GM11168 (cell line): ENCODE measurements at regions not wholly inside any gene's neighbourhood (a gene's known extent, or its start where the extent isn't known, plus 50 kb on each side); places are given as distances from the start of the nearest gene placed in this dataset.

Experiments
- in situ Hi-C: fragments of 300-500 bp; cut with MboI; formaldehyde crosslinking; loops from one replicate; pipeline ENCODE4 v1.12.0; 2022; ENCODE audit warnings: low sequenced_read_pairs; ENCODE audit not compliant: unreplicated experiment

DNA sequence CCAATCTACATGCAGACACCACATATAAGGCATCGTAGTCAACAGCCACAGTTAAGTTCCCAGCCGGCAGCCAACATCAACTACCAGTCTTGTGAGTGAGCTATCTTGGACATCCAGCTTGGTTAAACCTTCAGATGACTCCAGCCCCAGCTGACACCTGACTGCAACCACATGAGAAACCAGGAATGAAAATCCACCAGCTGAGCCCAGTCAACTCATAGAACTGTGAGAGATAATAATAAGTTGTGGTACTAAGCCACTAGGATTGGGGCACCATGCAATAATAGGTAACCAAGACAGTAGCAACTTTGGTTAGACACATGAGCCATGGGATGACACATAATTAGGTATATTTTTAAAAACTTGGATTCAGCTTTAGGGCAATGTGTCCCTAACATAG lies 188.1 kb upstream of the BCOR start:
- in situ Hi-C loops: no loop called here

GRCh38 chrX:40284852-40285251 lies 187.1 kb upstream of the BCOR start:
- in situ Hi-C loops: no loop called here

GRCh38 chrX:40283981-40284380 lies 186.2 kb upstream of the BCOR start:
- in situ Hi-C loops: no loop called here

- in situ Hi-C loops: no loop called here
Observed at GRCh38 chrX:40282946-40283660, 185.3 kb upstream of the BCOR start.

- in situ Hi-C loops: no loop called here
Observed at GRCh38 chrX:40282348-40282747, 184.6 kb upstream of the BCOR start.

GRCh38 chrX:40281336-40282005 lies 183.7 kb upstream of the BCOR start:
- in situ Hi-C loops: no loop called here

DNA sequence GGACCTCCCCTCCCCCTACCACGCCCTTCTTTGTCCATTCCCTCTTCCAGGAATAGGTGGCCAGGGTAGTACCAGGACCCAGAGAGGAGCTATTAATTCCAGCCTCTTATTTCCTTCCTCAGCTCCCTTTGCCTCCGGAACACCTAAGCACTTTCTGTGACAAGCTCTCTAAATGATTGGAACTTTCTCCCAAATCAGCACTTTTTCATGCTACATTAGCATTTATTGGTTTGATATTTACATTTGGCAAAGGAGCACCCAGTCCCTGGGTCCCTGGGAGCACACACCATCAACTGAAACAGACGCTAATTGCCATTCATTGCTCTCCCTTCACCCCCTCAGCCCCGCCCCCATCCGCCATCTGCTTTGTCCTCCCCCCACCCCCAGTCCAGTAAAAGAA lies 182.0 kb upstream of the BCOR start:
- in situ Hi-C loops: no loop called here

DNA sequence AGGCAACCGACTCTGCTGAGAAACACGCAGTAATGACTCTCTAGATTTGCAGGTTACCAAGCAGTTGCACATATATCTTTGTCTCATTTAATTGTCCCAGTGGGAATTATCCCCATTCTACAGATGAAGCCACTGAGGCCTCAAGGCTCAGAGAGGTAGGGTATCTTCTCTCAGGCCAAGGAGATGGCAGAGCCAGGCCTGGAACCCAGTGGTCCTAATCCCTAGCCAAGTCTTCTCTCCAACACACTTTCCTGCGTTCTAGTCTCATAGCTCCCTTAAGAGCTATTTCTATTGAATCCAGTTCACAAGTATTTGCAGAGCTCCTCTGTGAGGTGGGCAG lies 181.3 kb upstream of the BCOR start:
- in situ Hi-C loops: no loop called here

DNA sequence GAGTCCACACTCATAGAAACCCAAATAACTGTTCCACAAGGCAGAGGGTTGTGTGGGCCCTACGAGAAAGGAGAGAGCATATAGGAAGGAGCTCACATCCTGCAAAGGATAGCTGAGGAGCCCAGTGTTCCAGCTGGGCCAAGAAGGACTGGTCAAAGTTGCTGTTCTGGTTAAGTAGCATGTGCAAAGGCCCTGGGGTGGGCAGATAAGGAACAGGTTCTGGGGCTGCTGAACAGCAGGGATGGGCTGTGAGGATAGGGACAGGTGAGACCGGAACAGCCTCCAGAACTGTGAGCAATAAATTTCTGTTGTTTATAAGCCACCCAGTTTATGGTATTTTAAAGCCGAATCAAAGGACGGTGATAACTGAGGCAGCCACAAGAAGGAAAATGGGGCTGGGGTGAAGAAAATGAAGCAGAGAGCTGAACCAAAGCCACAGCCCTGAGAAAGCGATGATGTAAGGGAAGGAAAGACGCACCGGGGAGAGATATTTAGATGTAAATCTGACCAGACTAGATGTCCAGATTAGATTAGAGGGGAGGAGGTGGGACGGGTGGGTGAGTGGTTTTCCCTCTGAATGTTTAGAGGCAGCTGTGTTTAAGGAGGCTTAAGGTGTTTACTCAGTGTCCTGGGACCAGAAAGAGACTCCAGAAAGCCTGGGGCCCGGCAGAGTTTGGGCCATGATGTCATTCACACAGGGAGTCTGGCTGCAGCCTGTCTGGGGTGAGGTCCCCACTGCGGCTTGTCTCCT lies 180.8 kb upstream of the BCOR start:
- in situ Hi-C loops: no loop called here

DNA sequence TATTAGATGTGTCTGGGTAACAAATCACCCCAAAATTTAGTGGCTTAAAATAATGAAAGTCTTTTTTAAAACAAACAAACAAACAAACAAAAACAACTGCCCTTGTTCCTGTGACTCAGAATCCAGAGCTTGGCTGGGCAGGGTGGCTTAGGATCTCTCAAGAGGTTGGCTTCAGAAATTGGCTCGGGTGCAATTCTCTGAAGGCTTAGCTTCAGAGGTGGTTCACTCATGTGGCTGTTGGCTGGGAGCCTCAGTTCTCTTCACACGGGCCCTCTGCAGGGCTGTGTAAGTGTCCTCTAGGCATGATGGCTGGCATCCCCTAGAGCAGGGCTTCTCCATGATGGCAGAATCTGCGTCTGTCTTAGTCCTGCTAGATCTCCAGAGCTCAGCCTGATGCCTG lies 179.9 kb upstream of the BCOR start:
- in situ Hi-C loops: no loop called here

DNA sequence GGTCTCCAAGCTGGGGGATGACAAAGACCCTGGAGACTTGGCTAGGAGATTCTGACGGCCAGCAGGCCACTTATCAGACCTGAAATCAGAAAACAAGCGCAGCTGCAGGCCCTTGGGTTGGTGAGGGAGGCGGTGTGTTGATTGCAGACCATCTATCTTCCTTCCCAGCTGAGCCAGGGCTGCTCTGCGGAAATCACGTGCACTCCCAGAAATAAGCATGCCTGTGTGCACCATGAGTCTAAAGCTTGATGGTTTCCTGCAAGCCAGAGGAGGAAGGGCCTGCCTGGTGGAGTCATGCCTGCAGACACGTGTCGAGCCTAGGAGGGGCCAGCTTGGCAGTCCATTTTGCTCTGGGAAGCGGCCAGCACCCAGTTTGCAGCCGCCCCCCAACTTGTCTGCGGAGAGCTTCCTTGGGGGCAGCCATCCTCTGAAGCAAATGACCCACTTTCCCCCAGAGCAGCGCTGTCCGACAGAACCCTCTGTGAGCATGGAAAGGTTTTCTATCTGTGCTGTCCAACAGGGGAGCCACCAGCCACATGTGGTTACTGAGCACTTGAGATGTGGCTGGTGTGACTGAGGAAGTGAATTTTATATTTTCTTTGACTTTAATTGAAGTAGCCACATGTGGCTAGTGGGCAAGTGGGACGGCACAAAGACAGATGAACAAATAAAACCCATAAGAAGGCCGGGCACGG lies 175.7 kb upstream of the BCOR start:
- in situ Hi-C loops: no loop called here

DNA sequence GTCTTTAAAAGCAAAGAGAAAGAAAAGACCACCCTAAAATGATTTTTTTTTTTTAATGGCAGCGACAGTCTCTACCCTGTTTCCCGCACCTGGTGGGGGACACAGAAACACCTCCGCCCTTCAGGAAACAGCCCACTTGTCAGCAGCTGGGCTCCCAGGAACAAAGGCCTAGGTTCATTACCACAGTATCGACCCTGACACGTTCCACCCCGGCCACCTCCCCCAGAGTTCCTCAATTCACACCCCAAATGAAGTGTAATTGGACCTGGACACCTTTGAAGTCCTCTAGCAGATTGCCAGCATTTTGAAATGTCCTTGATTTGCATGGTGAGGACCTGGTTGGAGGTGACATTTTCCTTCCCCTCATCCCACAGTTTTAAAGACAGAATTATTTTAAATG lies 175.0 kb upstream of the BCOR start:
- in situ Hi-C loops: no loop called here

GRCh38 chrX:40272141-40272540 lies 174.4 kb upstream of the BCOR start:
- in situ Hi-C loops: no loop called here

DNA sequence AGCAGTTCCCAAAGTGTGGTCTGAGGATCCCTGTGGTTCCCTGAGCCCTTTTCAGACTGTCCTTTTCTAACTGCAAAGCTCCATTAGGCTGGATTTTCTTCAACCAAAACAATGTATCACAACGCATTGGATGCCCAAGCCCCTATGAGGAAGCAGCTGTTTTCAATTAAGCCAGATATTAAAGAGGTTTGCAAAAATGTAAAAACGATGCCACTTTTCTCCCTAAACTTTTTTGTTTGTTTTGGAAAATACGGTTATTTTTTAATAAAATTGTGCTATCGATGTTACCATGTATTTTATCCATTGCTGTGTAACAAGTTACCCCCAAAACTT lies 170.4 kb upstream of the BCOR start:
- in situ Hi-C loops: no loop called here

- in situ Hi-C loops: no loop called here
Observed at GRCh38 chrX:40267334-40268187, 169.8 kb upstream of the BCOR start.

DNA sequence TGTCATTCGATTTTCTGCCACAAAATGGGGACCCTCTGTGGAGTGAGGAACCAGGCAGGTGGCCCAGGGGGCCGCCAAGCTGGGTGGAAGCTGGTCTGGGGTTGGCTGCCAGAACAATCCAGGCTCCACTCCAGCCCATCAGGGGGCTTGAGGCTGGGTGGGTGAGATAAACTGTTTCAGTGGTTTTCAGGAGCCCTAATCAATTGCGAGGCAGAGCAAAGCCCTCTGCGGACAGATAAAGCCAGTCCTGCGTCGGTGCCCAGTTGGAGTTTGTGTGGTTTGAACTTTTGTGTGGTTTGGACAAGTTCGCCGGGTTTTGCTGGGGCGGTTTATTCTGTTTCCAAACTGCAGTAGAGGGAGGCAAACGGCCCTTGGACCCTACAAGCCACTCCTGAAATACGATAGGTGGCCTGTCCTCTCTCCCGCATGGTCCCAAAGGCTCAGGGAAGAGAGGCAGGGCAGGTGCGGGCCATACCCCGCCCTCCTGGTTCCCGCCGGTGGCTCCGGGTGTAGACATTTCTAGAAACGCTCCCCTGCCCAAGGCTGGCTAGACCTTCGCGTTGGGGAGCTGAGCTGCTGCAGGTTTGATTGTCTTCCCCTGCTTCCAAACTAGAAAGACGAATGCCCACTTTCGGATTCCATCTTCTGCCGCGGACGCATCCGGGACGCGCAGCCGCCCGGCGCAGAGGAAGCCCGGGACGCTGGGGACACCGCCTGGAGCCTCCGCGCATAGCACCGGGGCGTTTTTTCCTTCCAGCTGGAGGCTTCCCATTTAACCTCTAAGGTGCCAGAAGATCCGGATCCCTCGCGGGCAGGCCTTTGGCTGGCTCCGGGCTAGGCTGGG lies 169.0 kb upstream of the BCOR start:
- in situ Hi-C loops: no loop called here

GRCh38 chrX:40265936-40266335 lies 168.2 kb upstream of the BCOR start:
- in situ Hi-C loops: no loop called here

GRCh38 chrX:40263014-40263560 lies 165.3 kb upstream of the BCOR start:
- in situ Hi-C loops: no loop called here
